ENCODE measurements at regions not wholly inside any gene's neighbourhood (a gene's known extent, or its start where the extent isn't known, plus 50 kb on each side); places are given as distances from the start of the nearest gene placed in this dataset.

DNA sequence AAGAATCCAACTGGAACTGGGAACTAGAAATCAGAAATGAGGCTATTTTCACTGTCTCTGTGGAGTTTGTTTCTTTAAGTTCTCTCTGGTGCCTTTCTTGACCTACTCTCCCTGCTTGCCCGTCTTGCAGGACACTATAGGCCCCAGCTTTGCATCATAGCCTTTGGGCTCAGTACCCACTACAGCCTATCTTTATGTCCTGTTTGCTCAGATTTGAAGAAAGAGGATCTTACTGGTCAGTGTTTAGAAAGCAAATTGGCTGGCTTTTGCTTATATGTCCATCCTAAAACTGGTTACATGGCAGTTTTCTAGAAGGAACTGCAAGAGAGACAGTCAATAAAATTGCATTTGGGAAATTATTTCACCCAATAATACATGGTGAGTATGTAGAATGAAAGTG lies 231.8 kb upstream of the TBL1XR1 start:
- Mint-ChIP-seq H3K4me3 (ENCODE audit: unreplicated experiment) (no peak overlapping the region), H3K27me3 (ENCODE audit: low read depth) (no peaks in the 10 kb centered on the region), H3K36me3 (ENCODE audit: low read depth) (no peaks in the 10 kb centered on the region), H3K9me3 (ENCODE audit: low read depth) (no peaks in the 10 kb centered on the region), H3K27ac (ENCODE audit: unreplicated experiment) (peak overlapping the region; percentile 61), H3K4me1 (ENCODE audit: low read depth) (peaks cover 35% of the 10 kb centered on the region)
- TF ChIP-seq, protein P1, sequence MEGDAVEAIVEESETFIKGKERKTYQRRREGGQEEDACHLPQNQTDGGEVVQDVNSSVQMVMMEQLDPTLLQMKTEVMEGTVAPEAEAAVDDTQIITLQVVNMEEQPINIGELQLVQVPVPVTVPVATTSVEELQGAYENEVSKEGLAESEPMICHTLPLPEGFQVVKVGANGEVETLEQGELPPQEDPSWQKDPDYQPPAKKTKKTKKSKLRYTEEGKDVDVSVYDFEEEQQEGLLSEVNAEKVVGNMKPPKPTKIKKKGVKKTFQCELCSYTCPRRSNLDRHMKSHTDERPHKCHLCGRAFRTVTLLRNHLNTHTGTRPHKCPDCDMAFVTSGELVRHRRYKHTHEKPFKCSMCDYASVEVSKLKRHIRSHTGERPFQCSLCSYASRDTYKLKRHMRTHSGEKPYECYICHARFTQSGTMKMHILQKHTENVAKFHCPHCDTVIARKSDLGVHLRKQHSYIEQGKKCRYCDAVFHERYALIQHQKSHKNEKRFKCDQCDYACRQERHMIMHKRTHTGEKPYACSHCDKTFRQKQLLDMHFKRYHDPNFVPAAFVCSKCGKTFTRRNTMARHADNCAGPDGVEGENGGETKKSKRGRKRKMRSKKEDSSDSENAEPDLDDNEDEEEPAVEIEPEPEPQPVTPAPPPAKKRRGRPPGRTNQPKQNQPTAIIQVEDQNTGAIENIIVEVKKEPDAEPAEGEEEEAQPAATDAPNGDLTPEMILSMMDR (IDR thresholded peaks at IDR 0.05): no peak
- no peak for DNase-seq (ENCODE audit: low spot score)

DNA sequence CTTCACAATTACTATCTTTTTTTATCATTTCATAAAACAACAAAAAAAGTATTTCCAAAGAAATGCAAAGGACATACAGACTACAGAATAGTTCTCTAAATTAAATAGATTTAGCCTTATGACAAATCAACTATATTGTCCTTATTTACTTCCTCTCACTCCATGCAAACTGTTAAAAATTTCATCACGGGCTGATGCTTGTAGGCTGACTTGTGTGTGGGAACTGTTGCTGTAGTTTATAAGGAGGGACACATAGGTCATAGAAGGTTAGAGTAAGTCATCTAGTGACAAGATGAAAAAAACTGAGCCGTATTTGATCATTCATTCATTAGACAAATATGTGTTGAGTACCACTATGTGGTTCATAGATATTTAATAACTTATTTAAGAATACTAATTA lies 232.5 kb upstream of the TBL1XR1 start:
- Mint-ChIP-seq H3K27ac (ENCODE audit: unreplicated experiment) (no peak overlapping the region), H3K36me3 (ENCODE audit: low read depth) (no peaks in the 10 kb centered on the region), H3K9me3 (ENCODE audit: low read depth) (no peaks in the 10 kb centered on the region), H3K27me3 (ENCODE audit: low read depth) (no peaks in the 10 kb centered on the region), H3K4me1 (ENCODE audit: low read depth) (peaks cover 29% of the 10 kb centered on the region), H3K4me3 (ENCODE audit: unreplicated experiment) (no peak overlapping the region)
- TF ChIP-seq, protein P1 (IDR thresholded peaks at IDR 0.05): no peak
- no peak for DNase-seq (ENCODE audit: low spot score)

DNA sequence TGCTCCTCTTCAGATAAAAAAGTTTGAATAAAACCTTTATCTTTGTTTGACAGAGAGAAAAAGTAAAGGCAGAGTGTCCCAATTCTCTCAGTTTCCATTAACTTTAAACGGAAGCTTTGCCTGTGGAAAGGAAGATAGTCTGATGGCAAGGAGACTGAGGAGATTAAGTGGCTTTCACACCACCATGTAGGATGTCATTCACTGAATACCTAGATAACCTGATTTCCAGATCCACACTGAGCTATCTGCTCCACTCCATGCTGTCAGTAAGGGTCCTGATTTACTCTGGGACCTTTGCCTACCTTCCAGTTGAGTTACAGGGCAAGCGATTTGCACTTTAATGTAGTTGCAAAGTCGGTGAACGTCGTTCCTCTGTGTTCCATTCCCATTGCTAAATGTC lies 233.4 kb upstream of the TBL1XR1 start:
- Mint-ChIP-seq H3K4me1 (ENCODE audit: low read depth) (peaks cover 27% of the 10 kb centered on the region), H3K27me3 (ENCODE audit: low read depth) (no peaks in the 10 kb centered on the region), H3K27ac (ENCODE audit: unreplicated experiment) (no peak overlapping the region), H3K9me3 (ENCODE audit: low read depth) (no peaks in the 10 kb centered on the region), H3K36me3 (ENCODE audit: low read depth) (no peaks in the 10 kb centered on the region), H3K4me3 (ENCODE audit: unreplicated experiment) (no peak overlapping the region)
- TF ChIP-seq, protein P1 (IDR thresholded peaks at IDR 0.05): no peak
- DNase-seq (ENCODE audit: low spot score): no peak

DNA sequence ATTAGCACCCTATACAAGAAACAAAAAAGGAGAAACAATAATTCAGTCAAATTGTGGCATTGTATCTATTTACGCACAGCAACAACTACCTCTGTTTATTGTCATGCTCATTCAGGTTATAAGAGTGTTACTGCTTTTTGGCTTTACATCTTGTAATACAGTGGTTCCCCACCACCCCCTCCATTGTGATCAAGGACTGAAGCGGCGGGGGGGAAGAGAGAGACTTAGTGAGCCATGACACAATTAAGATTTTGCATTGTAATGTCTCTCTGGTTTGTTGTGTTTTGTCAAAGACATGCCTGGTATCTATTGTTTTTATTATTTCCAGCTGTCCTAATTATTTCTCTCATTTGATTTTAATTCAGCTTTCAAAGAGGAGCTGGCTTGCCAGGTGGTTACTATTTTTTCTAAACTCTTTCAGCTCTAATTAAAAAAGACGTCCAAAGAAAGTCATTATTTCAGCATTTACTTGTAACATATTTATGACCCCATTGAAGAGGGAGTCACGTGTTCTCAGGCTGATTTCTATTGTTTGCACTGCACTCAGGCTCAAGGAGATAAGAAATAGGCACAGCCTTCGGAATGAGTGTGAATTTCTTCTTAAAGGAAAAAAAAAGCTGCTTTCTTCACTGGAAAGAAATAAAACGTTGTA lies 234.4 kb upstream of the TBL1XR1 start:
- Mint-ChIP-seq H3K4me3 (ENCODE audit: unreplicated experiment) (no peak overlapping the region), H3K27me3 (ENCODE audit: low read depth) (no peaks in the 10 kb centered on the region), H3K9me3 (ENCODE audit: low read depth) (no peaks in the 10 kb centered on the region), H3K27ac (ENCODE audit: unreplicated experiment) (no peak overlapping the region), H3K4me1 (ENCODE audit: low read depth) (peaks cover 17% of the 10 kb centered on the region), H3K36me3 (ENCODE audit: low read depth) (no peaks in the 10 kb centered on the region)
- TF ChIP-seq, protein P1 (IDR thresholded peaks at IDR 0.05): no peak
- no peak for DNase-seq (ENCODE audit: low spot score)

DNA sequence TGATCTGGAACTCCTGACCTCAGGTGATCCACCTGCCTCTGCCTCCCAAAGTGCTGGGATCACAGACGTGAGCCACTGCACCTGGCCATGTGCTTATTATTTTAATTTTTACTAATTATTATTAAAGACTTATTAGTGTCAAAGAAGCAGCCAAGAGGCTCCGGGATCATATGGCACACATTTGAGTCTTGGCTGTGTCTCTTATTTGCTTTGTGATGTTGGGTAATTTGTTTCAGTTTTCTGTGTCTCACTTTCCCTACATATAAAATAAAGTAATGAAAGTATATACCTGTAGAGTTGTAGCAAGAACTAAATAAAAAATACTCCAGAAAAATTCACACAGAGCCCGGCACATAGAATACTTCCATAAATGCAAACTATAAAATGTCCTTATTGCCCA lies 238.0 kb upstream of the TBL1XR1 start:
- no peak for DNase-seq (ENCODE audit: low spot score)
- no peak overlapping the region for H3K27ac Mint-ChIP-seq (ENCODE audit: unreplicated experiment)
- H3K4me3 Mint-ChIP-seq (ENCODE audit: unreplicated experiment): no peak overlapping the region
- H3K4me1 Mint-ChIP-seq (ENCODE audit: low read depth): peaks cover 12% of the 10 kb centered on the region
- TF ChIP-seq, protein P1 (IDR thresholded peaks at IDR 0.05): no peak
- no peaks in the 10 kb centered on the region for H3K36me3 Mint-ChIP-seq (ENCODE audit: low read depth)
- H3K27me3 Mint-ChIP-seq (ENCODE audit: low read depth): no peaks in the 10 kb centered on the region
- H3K9me3 Mint-ChIP-seq (ENCODE audit: low read depth): no peaks in the 10 kb centered on the region

All from chondrocyte (in vitro differentiated cells).